Stomach (tissue), 8 donors: ENCODE measurements at regions not wholly inside any gene's neighbourhood (a gene's known extent, or its start where the extent isn't known, plus 50 kb on each side); places are given as distances from the start of the nearest gene placed in this dataset.

Source experiments
- DNase-seq, 2 donors: peaks; one replicate each; pipeline versions ENCODE4 v3.0.0 to v3.0.0-alpha.2; 2013 to 2019
- H3K27ac ChIP-seq, 5 donors: fragments of 200-600 bp in 4 of 5; sonication (generic) in 4 of 5; one replicate each; pipeline ENCODE4 v1.5.1; 2013 to 2019; ENCODE audit warnings: mild to moderate bottlenecking in 1 of 5, moderate library complexity in 1 of 5
- H3K27me3 ChIP-seq, 3 donors: fragments of 200-600 bp; sonication (generic); one replicate each; pipeline ENCODE4 v1.5.1; 2017 to 2019; ENCODE audit warnings: mixed run types in 1 of 3
- H3K36me3 ChIP-seq, 4 donors: fragments of 200-600 bp; sonication (generic); 1 replicate in 3 of 4; 2 replicates in 1 of 4; pipeline ENCODE4 v1.5.1; 2016 to 2019
- H3K4me1 ChIP-seq, 4 donors: fragments of 200-600 bp; sonication (generic); one replicate each; pipeline ENCODE4 v1.5.1; 2016 to 2019
- H3K4me3 ChIP-seq, 4 donors: fragments of 200-600 bp; sonication (generic) in 3 of 4; one replicate each; pipeline ENCODE4 v1.5.1; 2016 to 2019; ENCODE audit warnings: mild to moderate bottlenecking in 1 of 4
- H3K9me3 ChIP-seq, 4 donors: fragments of 200-600 bp; sonication (generic); one replicate each; pipeline ENCODE4 v1.5.1; 2016 to 2019
- EP300 ChIP-seq: sonication (generic); formaldehyde crosslinking; IDR thresholded peaks from one replicate; pipeline ENCODE4 v1.6.1; 2017; ENCODE audit warnings: antibody characterized with exemption
- POLR2A ChIP-seq, 4 donors: fragments of 450-650 bp; IDR thresholded peaks; one replicate each; pipeline ENCODE4 v1.6.1; 2016; ENCODE audit warnings: antibody characterized with exemption in 4 of 4, control low read depth in 2 of 4, mild to moderate bottlenecking in 1 of 4, moderate library complexity in 1 of 4
- POLR2AphosphoS5 ChIP-seq, 3 donors: sonication (generic); formaldehyde crosslinking; IDR thresholded peaks; one replicate each; pipeline ENCODE4 v1.6.1; 2016; ENCODE audit warnings: antibody characterized with exemption in 3 of 3
- WGBS, 5 donors: extraction: QIAGEN DNeasy Blood & Tissue Kit in 3 of 5; methylation state at CpG; one replicate each; pipeline versions ENCODE4 v1.1.5 to v1.1.7; 2013 to 2018; 5-methylcytosine and 5-hydroxymethylcytosine counted together
- intact Hi-C: fragments of 100-400 bp; cut with DNase I; formaldehyde crosslinking; loops from one replicate; pipeline ENCODE4 v1.15.1; 2023; ENCODE audit warnings: low total_unique reads
- TF ChIP-seq, protein P1 (sequence below), 7 experiments: fragments of 450-650 bp in 4 of 7; fragments of 200-600 bp in 3 of 7; sonication (generic) in 3 of 7; IDR thresholded peaks; one replicate each; pipeline ENCODE4 v1.5.1; 2016 to 2019; ENCODE audit warnings: antibody characterized with exemption in 7 of 7, control low read depth in 2 of 7, mild to moderate bottlenecking in 1 of 7
- donor health status: healthy with polysubstance abuse.
- donor health status: Bipolar disorder and iron deficiency.
- donor health status: healthy.

DNA sequence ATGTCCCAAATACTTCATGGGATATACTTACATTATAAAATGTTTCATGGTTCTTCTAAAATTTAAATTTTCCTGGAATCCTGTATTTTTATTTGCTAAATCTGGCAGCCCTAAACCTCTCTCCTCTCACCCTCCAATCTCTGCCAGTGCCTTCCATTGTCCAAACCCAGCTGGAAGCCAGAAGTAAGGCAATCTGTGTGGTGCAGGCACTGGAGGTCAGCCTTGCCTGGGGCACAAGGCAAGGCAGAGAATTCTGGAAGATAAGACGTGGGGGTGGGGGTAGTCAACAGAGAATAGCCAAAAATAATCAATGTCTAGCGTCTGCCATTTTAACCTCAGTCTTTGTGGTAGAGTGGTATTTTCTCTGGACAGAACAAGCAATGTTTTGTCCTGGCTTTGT lies 381.7 kb downstream of the GPAM start:
- Histone ChIP-seq H3K4me1 (no peaks in the 10 kb centered on the region), H3K36me3 (no peaks in the 10 kb centered on the region), H3K27me3 (no peaks in the 10 kb centered on the region), H3K9me3 (peaks cover 0 to 7% (median 0%) of the 10 kb centered on the region in 4 donors), H3K27ac (no peak overlapping the region), H3K4me3 (no peak overlapping the region)
- no peak for DNase-seq
- WGBS, 5 donors, result 33 to 61% (median 42%) methylated on average over 2 of the region's 2 CpGs
- TF ChIP-seq, protein P1, sequence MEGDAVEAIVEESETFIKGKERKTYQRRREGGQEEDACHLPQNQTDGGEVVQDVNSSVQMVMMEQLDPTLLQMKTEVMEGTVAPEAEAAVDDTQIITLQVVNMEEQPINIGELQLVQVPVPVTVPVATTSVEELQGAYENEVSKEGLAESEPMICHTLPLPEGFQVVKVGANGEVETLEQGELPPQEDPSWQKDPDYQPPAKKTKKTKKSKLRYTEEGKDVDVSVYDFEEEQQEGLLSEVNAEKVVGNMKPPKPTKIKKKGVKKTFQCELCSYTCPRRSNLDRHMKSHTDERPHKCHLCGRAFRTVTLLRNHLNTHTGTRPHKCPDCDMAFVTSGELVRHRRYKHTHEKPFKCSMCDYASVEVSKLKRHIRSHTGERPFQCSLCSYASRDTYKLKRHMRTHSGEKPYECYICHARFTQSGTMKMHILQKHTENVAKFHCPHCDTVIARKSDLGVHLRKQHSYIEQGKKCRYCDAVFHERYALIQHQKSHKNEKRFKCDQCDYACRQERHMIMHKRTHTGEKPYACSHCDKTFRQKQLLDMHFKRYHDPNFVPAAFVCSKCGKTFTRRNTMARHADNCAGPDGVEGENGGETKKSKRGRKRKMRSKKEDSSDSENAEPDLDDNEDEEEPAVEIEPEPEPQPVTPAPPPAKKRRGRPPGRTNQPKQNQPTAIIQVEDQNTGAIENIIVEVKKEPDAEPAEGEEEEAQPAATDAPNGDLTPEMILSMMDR (IDR thresholded peaks at IDR 0.05), result no peak
- TF ChIP-seq EP300 (no peak), POLR2AphosphoS5 (IDR thresholded peaks at IDR 0.05) (no peak), POLR2A (IDR thresholded peaks at IDR 0.05) (no peak)
- intact Hi-C loops, result no loop called here

DNA sequence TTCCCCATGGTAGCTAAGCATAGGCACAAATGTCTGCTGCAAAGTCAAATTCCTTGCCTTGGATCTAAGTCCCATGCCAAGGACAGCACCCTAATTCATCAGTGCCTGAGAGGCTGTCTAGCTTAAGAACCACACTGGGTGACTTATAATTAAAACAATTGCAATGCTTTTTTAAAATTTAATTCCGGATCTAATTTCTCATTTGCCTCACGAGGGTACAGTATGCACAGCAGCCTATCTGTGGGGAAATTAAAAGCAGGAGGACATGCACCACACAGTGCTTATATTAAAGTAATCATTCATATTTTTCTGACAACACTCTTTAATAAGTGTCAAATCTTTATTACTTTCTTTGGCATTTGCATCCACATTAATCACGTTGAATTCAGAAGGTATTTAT lies 378.8 kb downstream of the GPAM start:
- Histone ChIP-seq H3K27ac (no peak overlapping the region), H3K27me3 (no peaks in the 10 kb centered on the region), H3K9me3 (no peaks in the 10 kb centered on the region), H3K4me3 (no peak overlapping the region), H3K36me3 (no peaks in the 10 kb centered on the region), H3K4me1 (no peaks in the 10 kb centered on the region)
- intact Hi-C loops, result no loop called here
- 50 to 76% (median 66%) methylated on average over 3 of the region's 3 CpGs for WGBS, 5 donors
- TF ChIP-seq, protein P1 (IDR thresholded peaks at IDR 0.05), result no peak
- no peak for TF ChIP-seq POLR2A (IDR thresholded peaks at IDR 0.05)
- TF ChIP-seq EP300, result no peak
- no peak for TF ChIP-seq POLR2AphosphoS5 (IDR thresholded peaks at IDR 0.05)
- no peak for DNase-seq

DNA sequence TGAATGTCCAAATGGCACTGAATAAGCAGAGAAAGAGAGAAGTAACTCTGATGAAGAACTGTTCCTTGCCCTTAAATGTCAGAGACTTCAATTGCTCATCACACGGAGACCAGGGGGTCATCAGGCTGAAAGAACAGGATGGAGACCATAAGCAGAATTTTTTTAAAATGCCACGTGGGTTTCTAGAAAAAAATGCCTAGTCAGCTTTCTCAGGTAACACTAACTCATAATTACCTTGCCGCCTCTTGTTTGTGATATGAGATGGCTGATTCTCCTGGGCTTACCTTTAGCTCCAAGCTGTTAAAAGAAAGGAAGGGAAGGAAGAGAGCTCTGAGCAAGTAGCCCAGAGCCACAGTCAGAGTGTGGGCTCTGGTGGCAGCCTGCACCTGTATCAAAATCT lies 372.0 kb downstream of the GPAM start:
- DNase-seq, result no peak
- 55 to 63% (median 62%) methylated on average over 3 of the region's 3 CpGs for WGBS, 5 donors
- Histone ChIP-seq H3K4me1 (no peaks in the 10 kb centered on the region), H3K27me3 (no peaks in the 10 kb centered on the region), H3K9me3 (no peaks in the 10 kb centered on the region), H3K27ac (no peak overlapping the region), H3K4me3 (no peak overlapping the region), H3K36me3 (no peaks in the 10 kb centered on the region)
- TF ChIP-seq, protein P1 (IDR thresholded peaks at IDR 0.05), result no peak
- no peak for TF ChIP-seq POLR2A (IDR thresholded peaks at IDR 0.05)
- TF ChIP-seq POLR2AphosphoS5 (IDR thresholded peaks at IDR 0.05), result no peak
- TF ChIP-seq EP300, result no peak
- intact Hi-C loops, result no loop called here

DNA sequence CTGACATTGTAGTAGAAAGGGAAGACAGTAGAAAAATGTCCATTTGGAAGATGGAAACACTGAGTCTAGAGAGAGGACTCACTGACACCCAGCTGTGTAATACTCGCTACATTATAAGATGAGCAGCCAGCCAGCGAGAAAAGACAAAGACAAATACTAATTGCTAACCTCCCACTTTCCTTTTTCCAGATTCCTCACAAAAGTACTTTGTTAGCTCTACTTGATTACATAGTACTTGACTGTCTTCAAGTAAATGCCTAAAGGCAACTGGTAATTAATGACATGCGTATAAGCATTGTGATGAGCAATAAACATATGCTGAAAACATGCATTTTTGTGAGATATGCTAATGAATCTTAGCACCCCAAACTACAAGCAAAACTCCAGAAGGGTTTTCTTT lies 363.1 kb downstream of the GPAM start:
- WGBS, 5 donors, result 85 to 92% (median 86%) methylated on average over 3 of the region's 3 CpGs
- Histone ChIP-seq H3K27me3 (no peaks in the 10 kb centered on the region), H3K27ac (no peak overlapping the region), H3K4me1 (no peaks in the 10 kb centered on the region), H3K36me3 (no peaks in the 10 kb centered on the region), H3K4me3 (no peak overlapping the region), H3K9me3 (no peaks in the 10 kb centered on the region)
- TF ChIP-seq POLR2AphosphoS5 (IDR thresholded peaks at IDR 0.05) (no peak), POLR2A (IDR thresholded peaks at IDR 0.05) (no peak), EP300 (no peak)
- TF ChIP-seq, protein P1 (IDR thresholded peaks at IDR 0.05), result no peak
- intact Hi-C loops, result no loop called here
- no peak for DNase-seq
